ENCODE measurements at regions not wholly inside any gene's neighbourhood (a gene's known extent, or its start where the extent isn't known, plus 50 kb on each side); places are given as distances from the start of the nearest gene placed in this dataset.

DNA sequence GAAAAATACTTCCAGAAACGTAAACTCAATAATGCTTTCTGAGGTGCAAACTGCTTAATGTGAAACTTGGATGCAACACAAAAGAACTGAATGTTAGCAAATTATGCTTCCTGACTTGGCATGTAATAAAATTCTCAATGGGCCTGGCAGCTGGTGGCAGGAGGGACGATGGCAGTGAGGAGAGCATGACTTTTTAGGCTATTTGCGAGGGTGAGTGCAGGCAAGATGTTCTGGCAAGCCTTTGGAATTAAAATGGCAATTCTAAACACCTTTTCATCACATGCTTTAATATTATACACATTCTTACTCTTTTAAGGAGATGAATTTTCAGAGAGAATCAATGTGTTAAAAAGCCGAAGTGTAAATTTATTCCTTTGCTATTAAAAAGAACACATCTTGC is 224.8 kb upstream of the CDH4 start:
- Mint-ChIP-seq H3K27ac (ENCODE audit: low read depth, unreplicated experiment) (no peak overlapping the region), H3K36me3 (ENCODE audit: insufficient read depth, unreplicated experiment) (no peaks in the 10 kb centered on the region), H3K4me1 (ENCODE audit: insufficient read depth, unreplicated experiment) (no peaks in the 10 kb centered on the region), H3K4me3 (ENCODE audit: unreplicated experiment) (no peak overlapping the region), H3K9me3 (ENCODE audit: unreplicated experiment) (no peaks in the 10 kb centered on the region), H3K27me3 (ENCODE audit: insufficient read depth, unreplicated experiment) (peaks cover 77% of the 10 kb centered on the region)
- intact Hi-C loops (cut with micrococcal nuclease) = no loop called here
- DNase-seq (ENCODE audit: unreplicated experiment) = no peak
- ChIA-PET CTCF (no interaction called here), POLR2A (no interaction called here)
- no TSS peak for BruUV-seq (replicated peaks)
- no peak for TF ChIP-seq CTCF (IDR thresholded peaks at IDR 0.05; ENCODE audit: unreplicated experiment)

DNA sequence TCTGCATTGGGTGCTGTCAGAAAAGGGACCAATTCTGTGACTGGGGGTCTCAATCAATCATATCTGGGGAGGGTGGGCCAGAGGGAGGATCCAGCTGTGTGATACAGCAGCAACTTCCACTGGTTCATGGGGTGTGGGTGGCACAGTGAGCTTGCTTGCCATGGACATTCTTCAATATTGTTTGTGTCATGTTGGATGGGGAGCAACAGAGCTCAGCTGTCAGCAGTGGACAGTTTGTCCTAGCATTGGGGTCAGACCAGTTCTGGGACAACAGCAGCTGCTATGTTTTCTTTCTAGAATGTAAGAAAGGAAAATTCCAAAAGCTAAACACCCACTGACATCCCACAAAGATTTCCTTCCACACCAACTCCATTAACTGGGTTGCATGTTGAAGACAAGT is 221.9 kb upstream of the CDH4 start:
- Mint-ChIP-seq H3K9me3 (ENCODE audit: unreplicated experiment) (no peaks in the 10 kb centered on the region), H3K36me3 (ENCODE audit: insufficient read depth, unreplicated experiment) (no peaks in the 10 kb centered on the region), H3K4me1 (ENCODE audit: insufficient read depth, unreplicated experiment) (no peaks in the 10 kb centered on the region), H3K4me3 (ENCODE audit: unreplicated experiment) (no peak overlapping the region), H3K27me3 (ENCODE audit: insufficient read depth, unreplicated experiment) (peaks cover 84% of the 10 kb centered on the region), H3K27ac (ENCODE audit: low read depth, unreplicated experiment) (no peak overlapping the region)
- CTCF ChIA-PET = no interaction called here
- BruUV-seq (replicated peaks) = no TSS peak
- no peak for TF ChIP-seq CTCF (IDR thresholded peaks at IDR 0.05; ENCODE audit: unreplicated experiment)
- DNase-seq (ENCODE audit: unreplicated experiment) = no peak
- intact Hi-C loops (cut with micrococcal nuclease) = no loop called here
- POLR2A ChIA-PET = no interaction called here

DNA sequence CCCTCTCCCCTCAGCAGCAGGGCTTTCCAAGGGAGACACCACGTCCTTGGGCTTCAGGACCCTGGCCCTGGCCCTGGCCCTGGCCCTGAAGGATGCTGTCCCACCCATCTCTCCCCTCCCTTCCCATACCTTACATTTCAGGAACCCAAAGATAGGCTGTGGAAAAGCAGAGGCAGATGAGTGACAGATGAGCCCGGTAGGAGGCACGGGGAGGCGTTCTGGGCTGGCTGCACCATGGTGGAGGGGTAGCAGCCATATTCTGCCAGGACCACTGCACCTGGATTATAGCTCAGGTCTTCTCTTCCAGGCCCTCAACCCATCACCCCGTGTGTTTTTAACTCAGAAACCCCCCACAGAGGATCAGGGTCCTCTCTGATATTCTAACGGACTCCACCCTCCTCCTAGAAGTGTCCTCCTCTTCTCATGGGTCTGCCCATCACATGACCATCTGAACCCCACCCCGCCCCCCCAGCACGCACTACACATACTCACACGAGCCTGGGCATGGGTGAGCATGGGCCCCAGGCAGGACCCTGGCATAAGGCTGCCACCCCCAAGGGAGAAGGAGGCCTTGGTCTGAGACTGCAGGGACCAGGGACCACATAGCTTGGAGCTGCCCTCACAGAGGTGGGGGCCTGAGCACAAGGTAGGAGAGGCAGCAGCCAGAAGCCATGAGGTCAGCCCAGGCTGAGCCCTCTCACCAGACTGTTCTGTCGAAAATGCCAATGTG is 220.8 kb upstream of the CDH4 start:
- no peaks in the 10 kb centered on the region for H3K36me3 Mint-ChIP-seq (ENCODE audit: insufficient read depth, unreplicated experiment)
- intact Hi-C loops (cut with micrococcal nuclease) = no loop called here
- CTCF ChIA-PET = interaction anchor here (0.6 kb wide), 2 partner anchors 769 to 1461 kb away, joined by 3 to 5 read pairs; no protein-coding TSS in a partner anchor
- H3K27ac Mint-ChIP-seq (ENCODE audit: low read depth, unreplicated experiment) = no peak overlapping the region
- BruUV-seq (replicated peaks) = no TSS peak
- no peak overlapping the region for H3K4me3 Mint-ChIP-seq (ENCODE audit: unreplicated experiment)
- H3K27me3 Mint-ChIP-seq (ENCODE audit: insufficient read depth, unreplicated experiment) = peaks cover 91% of the 10 kb centered on the region
- H3K4me1 Mint-ChIP-seq (ENCODE audit: insufficient read depth, unreplicated experiment) = no peaks in the 10 kb centered on the region
- TF ChIP-seq CTCF (IDR thresholded peaks at IDR 0.05; ENCODE audit: unreplicated experiment) = no peak
- no peaks in the 10 kb centered on the region for H3K9me3 Mint-ChIP-seq (ENCODE audit: unreplicated experiment)
- POLR2A ChIA-PET = no interaction called here
- DNase-seq (ENCODE audit: unreplicated experiment) = no peak

GRCh38 chr20:61037498-61037897 is 214.6 kb upstream of the CDH4 start:
- no peak overlapping the region for H3K27ac Mint-ChIP-seq (ENCODE audit: low read depth, unreplicated experiment)
- no peak overlapping the region for H3K4me3 Mint-ChIP-seq (ENCODE audit: unreplicated experiment)
- peaks cover 69% of the 10 kb centered on the region for H3K27me3 Mint-ChIP-seq (ENCODE audit: insufficient read depth, unreplicated experiment)
- ChIA-PET POLR2A (interaction anchor here (0.6 to 0.7 kb wide), 2 partner anchors 550 to 878 kb away, joined by 3 to 4 read pairs; no protein-coding TSS in a partner anchor), CTCF (interaction anchor here (0.6 to 0.9 kb wide), 4 partner anchors 45 to 191 kb away, joined by 3 read pairs; no protein-coding TSS in a partner anchor)
- TF ChIP-seq CTCF (IDR thresholded peaks at IDR 0.05; ENCODE audit: unreplicated experiment) = no peak
- no TSS peak for BruUV-seq (replicated peaks)
- H3K4me1 Mint-ChIP-seq (ENCODE audit: insufficient read depth, unreplicated experiment) = peaks cover 10% of the 10 kb centered on the region
- intact Hi-C loops (cut with micrococcal nuclease) = loop anchor here (5.0 kb wide), 1 partner anchor 85 kb away; no protein-coding TSS in a partner anchor
- H3K9me3 Mint-ChIP-seq (ENCODE audit: unreplicated experiment) = peaks cover 10% of the 10 kb centered on the region
- H3K36me3 Mint-ChIP-seq (ENCODE audit: insufficient read depth, unreplicated experiment) = no peaks in the 10 kb centered on the region
- peak; percentile 54 for DNase-seq (ENCODE audit: unreplicated experiment)
